HG03378 (cell line): ENCODE measurements at regions not wholly inside any gene's neighbourhood (a gene's known extent, or its start where the extent isn't known, plus 50 kb on each side); places are given as distances from the start of the nearest gene placed in this dataset.
"Not testable (repeated sequence)": the region's sequence is repeated elsewhere in the genome, so short reads cannot be mapped to it uniquely, and the experiment has no call there.

Experiments
- ATAC-seq: cut with Tn5 transposase; IDR thresholded peaks from one replicate; pipeline ENCODE4 v1.9.1; 2021; ENCODE audit warnings: mild to moderate bottlenecking, moderate library complexity; ENCODE audit not compliant: unreplicated experiment

DNA sequence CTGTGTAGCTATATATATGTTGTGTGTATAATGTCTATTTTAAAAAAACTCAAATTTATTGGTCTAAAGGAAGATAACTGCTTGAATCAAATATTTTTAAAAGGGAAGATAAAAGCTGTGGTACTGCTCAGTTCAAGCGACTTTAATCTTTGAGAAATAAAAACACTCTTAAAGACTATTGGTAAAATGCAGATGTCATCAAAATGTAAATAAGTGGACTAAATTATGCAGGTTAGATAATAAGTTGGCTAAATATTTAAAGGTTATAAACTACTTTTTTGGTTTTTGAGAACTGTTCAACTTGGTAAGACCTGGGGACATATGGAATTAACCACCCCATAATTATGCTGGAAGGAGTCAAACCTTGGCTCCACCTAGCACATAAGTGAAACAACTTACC, 144.7 kb upstream of the ITM2A start:
- ATAC-seq: no peak

DNA sequence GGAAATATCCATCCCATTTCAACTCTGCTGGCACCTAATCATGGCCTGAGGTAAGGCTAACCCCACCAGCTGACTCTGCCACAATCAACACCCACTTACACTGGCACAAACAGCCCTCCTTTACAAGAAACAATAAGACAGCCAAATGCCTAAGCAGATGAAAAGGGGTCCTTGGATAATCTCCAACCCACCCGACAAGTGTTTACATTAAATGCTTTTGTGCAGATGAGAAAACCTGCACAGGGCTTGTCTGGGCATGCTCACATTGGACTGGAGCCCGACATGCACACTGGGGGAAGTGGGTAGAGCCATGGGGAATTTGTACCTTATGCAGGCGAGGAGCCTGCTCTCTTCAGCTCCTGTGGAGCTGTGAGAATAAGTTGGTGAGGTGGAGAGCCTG, 138.9 kb upstream of the ITM2A start:
- no peak for ATAC-seq

DNA sequence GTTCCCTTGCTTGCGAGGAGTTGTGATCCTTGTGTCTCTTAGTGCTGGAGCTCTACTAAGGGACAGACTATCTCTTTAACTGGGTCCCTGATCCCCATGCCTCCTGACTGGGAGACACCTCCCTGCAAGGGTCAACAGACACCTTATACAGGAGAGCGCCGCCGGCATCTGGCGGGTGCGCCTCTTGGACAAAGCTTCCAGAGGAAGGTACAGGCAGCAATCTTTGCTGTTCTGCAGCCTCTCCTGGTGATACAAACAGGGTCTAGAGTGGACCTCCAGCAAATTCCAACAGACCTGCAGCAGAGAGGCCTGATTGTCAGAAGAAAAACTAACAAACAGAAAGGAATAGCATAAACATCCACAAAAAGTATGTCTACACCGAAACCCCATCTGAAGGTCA, 115.6 kb upstream of the ITM2A start:
- no peak for ATAC-seq

DNA sequence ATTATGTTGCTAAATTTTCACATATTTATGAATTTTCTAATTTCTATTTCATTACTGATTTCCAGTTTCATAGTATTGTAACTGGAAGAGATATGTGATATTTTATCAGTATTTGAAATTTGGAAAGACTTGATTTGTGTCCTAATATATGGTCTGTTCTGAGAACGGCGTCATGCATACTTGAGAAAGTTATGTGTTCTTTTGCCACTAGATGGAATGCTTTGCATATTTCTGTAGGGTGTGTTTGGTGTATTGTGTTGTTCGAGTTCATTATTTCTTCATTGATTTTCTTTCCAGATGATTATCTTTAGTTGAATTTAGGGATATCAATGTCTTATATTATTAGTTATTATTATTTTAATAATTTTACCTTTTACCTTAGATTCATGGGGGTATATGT, 110.6 kb upstream of the ITM2A start:
- no peak for ATAC-seq

DNA sequence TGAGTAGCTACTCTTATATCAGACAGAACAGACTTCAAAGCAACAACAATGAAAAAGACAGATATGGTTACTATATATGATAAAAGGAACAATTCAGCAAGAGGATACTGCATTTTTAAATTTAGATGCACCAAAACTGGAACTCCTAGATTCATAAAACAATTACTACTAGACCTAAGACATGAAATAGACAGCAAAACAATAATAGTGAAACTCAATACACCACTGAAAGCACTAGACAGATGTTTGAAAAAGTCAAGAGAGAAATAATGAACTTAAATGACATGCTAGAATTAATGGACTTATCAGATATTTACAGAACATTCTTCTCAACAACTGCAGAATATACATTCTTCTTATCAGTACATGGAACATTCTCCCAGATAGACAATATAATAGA, 99.5 kb upstream of the ITM2A start:
- no peak for ATAC-seq

DNA sequence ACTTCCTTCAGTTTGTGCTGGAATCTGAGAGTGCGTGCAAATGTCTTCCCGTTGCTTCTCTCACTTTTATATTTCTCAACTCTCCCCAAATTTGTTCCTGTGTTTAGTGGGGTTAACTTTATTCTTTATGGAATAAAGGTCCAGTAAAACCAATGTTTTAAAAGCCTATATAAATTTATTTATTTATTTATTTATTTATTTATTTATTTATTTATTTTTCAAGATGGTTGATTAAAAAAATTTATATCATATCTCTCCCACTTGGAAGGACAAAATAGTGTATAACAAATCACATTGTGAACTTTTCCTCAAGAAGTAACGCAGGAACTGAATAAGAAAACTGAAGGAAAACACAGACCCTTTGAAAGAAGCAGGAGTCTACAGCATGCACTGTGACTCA, 95.3 kb upstream of the ITM2A start:
- no peak for ATAC-seq

DNA sequence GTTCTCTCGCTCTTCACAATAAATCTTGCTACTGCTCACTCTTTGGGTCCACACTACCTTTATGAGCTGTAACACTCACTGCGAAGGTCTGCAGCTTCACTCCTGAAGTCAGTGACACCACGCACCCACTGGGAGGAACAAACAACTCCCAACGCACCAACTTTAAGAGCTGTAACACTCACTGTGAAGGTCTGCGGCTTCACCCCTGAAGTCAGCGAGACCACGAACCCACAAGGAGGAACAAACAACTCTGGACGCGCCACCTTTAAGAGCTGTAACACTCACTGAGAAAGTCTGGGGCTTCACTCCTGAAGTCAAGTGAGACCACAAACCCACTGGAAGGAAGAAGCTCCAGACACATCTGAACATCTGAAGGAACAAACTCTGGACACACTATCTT, 89.5 kb upstream of the ITM2A start:
- ATAC-seq: not testable (repeated sequence)

DNA sequence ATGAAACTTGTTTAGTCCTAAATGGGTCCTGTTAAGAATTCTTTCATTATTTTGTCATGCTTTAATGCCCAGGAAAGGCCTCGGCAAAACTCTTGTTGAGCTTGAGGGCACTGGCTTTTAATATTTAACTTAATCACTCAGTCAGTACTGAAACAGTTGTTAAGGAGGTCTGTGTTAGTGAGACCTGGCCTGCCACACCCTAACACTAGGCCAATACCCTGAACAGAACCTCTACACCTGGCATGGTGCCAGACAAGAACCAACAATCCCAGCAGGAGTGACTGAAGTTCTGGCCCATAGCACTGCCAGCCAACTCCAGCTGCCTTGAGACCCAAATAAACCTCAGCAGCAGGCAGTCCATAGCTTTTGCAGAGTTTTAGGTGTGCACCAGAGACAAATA, 85.7 kb upstream of the ITM2A start:
- ATAC-seq: no peak

DNA sequence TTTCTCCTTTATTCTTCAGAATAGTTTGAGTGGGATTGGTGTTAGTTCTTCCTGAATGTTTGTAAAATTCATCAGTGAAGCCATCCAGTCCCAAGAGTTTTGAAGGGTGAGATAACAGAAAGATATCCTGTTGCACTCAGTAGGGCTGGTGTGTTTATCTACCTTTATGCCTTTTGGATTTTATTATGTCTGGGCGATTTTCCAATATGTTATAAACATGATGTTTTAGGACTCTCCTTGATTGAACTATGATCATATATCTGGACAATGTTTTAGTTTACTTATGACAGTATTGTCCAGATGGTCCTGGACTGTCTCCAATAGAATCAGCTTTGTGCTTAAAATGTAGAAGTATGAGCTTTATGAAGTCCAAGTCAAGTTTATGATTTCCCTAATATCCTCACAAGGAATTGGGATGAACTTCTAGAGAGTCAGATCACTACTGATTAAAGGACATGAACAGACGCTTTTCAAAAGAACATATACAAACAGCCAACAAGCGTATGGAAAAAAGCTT, 77.6 kb upstream of the ITM2A start:
- ATAC-seq: no peak

DNA sequence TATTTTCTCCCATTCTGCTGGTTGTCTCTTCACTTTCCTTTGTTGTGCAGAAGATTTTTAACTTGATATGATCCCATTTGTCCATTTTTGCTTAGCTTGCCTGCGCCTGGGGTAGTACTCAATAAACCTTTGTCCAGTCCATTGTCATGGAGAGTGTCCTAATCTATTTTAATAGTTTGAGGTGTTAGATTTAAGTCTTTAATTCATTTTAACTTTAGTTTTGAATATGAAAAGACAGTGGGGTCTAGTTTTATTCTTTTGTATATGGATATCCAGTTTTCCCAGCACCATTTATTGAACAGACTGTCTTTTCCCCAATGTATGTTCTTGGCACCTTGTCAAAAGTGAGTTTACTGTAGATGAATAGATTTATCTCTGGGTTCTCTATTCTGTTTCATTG, 76.0 kb upstream of the ITM2A start:
- ATAC-seq: no peak

DNA sequence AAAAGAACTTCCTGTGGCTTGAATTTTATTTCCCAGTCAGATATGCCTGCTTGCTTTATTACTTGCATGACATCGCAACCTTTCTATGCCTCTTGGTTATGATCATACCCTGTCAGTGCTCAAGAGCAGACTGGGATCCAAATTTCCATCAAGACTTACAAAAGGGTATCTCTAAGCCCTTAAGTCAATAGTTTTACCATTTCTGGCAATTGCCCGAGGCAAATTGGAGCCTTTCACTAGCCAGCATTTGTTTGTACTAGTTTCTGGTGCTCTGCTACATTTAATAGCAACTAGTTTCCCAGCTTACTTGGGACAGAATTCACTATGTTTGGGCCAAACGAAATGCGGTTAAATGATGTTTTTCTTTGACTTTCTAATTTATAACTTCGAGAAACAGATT, 73.2 kb upstream of the ITM2A start:
- ATAC-seq: no peak
